CD4-positive, alpha-beta T cell treated with Interleukin-17A for 4 hours (primary cell): ENCODE measurements at regions not wholly inside any gene's neighbourhood (a gene's known extent, or its start where the extent isn't known, plus 50 kb on each side); places are given as distances from the start of the nearest gene placed in this dataset.

Source experiments
- DNase-seq: peaks from one replicate; pipeline ENCODE4 v3.0.0-alpha.2; 2020; ENCODE audit warnings: mixed read lengths

DNA sequence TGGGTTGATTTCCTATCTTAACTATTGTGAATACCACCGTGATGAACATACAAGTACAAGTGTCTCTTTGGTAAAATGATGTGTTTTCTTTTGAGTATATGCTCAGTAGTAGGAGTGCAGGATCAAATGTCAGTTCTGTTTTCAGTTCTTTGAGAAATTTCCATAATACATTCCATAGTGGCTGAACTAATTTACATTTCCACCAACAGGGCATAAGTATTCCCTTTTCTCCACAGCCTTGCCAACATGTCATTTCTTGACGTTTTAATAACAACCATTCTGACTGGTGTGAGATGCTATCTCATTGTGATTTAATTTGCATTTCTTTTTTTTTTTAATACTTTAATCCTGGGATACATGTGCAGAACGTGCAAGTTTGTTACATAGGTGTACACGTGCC is 268.8 kb downstream of the CENPW start:
- DNase-seq = no peak

DNA sequence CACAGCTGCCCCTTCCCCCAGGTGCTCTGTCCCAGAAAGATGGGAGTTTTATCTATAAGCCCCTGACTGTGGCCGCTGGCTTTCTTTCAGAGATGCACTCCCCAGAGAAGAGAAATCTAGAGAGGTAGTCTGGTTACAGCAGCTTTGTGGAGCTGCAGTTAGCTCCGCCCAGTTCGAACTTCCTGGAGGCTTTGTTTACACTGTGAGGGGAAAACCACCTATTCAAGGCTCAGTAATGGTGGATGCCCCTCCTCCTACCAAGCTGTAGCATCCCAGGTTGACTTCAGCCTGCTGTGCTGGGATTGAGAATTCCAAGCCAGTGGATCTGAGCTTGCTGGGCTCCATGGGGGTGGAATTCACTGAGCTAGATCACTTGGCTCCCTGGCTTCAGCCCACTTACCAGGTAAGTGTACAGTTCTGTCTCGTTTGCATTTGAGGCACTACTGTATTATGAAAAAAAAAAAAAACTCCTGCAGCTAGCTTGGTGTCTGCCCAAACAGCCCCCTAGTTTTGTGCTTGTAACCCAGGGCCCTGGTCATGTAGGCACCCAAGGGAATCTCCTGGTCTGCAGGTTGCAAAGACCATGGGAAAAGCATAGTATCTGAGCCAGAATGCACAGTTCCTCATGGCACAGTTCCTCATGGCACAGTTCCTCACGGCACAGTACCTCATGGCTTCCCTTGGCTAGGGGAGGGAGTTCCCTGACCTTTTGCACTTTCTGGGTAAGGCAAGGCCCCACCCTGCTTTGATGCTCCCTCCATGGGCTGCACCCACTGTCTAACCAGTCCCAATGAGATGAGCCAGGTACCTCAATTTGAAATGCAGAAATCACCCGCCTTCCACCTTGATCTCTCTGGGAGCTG is 275.0 kb downstream of the CENPW start:
- DNase-seq = no peak

DNA sequence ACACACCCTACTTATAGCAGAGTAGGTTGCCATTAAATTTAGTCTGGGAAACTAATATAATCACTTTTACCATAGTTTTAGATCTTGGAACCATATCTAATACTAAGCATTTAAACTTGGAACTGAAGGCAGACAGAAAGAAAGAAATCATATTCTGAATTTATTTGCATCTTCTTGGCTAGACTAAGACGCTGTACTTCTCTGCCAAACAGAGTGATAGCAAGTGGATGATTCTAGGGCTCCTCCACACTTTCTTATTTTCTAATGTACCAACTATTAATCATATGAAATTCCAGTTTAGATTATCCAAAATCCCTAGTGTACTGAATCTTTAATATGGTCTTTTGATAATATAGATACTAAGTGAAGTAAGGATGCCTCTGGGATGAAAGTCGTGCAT is 277.0 kb downstream of the CENPW start:
- no peak for DNase-seq

DNA sequence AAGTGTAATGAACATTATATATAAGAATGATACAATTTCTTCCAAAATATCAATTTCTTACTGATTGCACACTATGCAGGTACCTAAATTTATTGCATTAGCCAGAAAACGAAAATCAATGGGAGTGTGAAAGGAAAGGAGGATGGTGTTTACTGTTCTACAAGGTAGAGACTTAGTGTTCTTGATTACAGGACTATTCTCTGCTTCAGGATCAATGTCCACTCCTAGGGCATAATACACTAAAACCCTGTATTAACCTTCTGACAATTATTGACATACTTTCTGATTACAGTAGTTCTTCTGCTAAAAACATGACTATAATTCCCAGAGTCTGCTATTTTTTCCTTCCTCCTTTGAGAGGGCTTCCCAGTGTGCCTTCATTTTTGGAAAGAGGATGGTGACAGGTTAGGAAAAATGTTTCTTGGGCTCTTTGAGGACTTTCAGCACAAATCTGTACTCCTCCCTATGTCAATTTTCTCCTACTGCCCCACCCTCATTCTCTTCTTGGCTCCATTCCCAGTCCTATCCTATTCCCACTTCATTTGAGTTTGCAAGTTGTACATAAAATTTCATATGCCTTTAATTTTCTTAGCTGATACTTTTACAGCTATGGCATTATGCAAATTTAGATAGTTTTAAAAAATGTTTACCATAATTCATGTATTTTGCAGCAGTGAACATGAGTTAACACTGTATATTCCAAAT is 278.9 kb downstream of the CENPW start:
- DNase-seq = no peak

DNA sequence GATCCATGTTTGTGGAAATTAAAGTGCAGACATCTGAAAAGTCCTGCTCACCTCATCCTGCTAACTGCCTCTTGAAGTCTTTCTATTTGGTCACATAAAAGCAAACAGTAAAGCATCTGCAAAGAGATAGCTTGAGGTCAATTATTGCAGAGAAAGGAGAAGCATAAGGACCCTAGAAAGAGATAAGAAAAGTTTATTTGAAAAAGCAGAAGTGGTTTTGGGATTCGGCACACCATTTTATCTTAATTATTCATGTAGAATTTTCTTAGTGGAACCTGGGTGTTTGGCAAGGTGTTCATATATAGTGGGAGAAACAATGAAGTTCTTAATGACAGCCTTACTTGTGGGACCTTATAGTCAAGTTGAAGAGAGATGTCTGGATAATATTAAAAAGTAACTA is 280.8 kb downstream of the CENPW start:
- DNase-seq = no peak

DNA sequence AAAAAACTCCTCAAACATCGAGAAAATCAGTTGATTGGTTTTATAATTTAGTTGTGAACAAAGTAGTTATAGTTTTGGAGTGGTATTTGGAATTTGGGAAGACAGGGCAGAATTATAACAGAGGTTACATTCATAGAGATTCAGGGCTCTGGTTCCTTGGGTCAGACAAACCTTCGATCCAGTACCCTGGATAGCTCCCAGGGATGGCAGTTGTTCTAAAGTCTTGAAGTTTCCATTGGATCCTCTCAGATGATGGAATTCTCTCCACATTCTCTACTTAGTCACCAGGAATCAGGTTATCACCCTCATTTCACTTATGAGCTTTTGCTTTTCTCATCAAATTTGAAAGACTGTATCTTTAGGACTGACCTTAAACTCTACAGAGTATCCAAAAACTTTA is 285.1 kb downstream of the CENPW start:
- DNase-seq = no peak

DNA sequence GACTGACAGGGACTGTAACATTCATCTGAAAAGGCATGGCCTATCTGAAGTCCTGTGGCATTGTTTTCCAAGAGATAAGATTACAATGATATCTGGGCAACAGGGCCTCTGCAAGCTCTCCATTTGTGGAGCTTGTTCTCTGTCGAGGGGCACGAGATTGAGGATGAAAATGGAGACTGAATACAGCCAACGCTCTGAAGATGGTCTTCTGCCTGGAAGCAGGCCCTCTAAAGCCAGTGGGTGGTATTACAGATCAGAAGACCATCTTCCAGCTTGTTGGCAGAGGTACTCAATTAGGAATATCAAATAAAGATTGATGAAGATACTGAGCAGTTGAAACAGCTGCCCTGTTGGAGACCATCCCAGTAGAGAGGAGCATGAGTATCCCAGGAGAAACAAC is 288.2 kb downstream of the CENPW start:
- no peak for DNase-seq

DNA sequence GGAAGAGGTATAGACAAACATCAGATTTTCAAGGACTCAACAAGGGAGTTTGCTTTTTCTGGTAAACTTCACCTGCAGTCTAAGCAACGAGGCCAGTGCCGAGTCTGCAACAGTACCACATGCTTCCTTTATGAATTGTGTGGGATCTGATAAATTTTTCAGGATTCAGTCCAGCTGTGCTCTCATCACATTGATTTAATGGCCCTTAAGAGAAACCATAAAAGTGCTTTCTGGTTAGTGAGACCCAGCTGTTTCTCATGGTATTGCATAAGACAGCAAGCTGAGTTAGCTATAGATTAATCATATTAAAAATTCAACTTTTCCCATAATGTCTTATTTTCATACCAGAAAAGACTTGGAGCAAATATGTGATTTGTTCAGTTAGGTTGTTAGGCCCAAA is 291.4 kb downstream of the CENPW start:
- no peak for DNase-seq

DNA sequence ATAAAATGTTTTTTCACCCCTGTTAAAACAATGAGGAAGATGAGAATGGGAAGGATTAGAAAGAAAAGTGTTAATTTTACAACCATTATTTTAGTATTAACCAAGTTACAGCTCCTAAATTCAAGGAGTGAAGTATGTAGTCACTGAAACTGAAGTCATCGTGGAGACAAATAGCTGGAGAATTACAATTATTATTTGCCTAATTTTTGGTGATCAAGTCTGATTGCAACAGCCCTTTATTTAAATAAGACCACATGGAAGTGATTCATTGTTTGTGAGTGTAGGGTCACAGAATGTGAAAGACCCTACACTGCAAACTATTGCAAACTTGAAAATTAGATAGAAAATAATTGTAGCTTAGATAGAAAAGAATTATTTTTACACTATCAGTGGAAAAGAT is 292.4 kb downstream of the CENPW start:
- DNase-seq = no peak

DNA sequence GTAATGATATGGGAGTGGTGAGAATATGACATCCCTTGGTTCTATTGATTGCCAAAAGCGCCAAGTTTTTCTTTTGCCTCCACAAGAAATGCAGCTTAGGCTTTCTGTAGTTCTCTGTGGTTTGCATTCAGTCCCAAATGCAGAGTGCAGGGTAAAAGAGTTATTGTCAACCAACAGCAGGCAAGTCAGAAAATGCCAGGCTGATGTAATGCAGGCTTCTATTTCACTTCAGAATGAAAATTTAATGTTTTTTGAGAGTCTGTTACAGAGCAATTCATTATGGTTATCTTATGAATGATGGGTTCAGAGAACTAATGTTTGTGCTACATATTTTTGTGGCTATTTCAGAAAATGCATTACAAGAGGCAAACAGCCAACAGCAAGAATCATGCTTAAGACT is 293.5 kb downstream of the CENPW start:
- no peak for DNase-seq

DNA sequence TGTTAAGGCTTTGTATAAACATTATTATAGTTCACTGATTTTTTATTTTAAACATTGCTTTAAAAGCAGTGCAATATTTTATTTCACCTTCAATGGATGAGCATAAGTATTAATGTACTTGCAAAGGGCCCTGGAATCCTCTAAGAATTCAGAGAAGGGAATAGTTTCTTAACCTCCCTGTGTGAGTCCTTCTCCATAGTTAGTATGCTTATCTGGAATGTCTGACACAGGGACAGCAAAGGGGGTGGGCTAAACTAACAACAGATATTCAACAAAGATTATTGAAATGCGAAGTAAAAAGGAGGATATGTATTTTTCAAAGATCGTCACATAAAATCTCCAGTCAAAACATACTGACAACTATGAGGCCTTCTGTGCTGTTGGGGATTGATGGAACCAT is 300.4 kb downstream of the CENPW start:
- no peak for DNase-seq

DNA sequence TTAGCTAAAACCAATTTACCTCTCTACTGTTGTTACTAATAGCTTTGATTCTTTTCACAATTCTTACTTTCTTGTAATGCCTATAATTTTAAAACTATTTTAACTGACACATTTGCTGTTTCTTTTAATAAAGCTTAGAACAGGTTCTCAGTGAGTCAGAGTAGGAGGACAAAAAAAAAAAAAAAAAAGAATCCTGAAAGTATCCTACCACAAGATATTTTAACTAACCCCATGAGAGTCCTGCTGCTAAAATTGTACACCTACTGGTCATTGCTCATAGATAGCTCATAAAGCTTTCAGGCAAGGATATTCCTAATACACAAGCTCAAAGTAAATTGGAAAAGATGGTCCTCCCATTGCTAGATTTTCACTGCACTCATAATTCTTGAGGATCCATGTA is 301.0 kb downstream of the CENPW start:
- no peak for DNase-seq

DNA sequence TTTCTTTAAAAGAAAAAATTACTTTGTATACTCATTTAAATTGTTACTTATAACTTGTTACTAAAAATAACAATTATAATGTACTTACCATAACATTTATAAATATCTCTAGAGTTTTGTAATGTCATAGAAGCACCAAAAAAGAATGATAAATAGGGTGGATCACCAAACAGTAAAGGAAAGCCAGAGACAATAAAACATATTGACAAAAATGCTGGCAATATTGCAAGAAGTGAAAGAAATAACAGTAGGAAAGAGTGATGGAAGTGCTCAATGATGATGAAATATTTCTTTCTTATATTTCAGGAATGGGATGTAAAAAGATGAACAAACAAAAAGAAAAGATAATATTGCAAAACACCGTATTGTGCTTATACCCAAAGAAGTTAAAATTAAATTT is 301.7 kb downstream of the CENPW start:
- no peak for DNase-seq

DNA sequence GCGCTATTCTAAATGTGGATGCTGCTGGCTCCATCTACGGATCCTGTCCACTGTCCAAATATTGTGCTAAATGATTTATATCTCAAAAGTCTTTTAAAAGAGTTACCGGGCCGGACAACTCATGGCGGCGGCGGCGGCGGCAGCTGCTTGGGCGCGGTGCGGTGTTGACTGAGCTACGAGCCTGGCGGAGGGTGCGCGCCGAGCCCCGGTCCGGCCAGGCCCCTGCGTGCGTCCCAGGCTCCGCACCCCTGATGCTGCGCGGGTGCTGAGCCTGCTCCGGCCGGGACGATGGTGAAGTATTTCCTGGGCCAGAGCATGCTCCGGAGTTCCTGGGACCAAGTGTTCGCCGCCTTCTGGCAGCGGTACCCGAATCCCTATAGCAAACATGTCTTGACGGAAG is 303.4 kb downstream of the CENPW start:
- DNase-seq = peak; percentile 5

DNA sequence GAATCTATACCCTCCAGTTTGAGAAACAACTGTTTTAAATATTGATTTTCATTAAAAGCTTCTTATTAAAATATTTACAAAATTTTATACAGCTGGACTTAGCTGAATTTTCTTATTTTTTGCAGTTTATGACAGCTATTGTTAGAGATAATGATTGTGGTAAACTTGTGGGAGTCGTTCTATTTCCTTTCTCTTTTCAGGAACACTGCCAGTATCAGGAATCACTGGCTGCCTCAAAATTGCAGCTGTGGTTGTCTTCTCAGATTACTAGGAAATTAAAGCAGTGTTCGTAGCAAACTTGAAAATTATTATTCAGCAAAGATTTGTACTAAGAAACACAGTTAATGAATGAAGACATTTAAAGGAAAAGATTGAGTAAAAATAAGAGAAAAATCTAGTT is 311.0 kb downstream of the CENPW start:
- DNase-seq = no peak

DNA sequence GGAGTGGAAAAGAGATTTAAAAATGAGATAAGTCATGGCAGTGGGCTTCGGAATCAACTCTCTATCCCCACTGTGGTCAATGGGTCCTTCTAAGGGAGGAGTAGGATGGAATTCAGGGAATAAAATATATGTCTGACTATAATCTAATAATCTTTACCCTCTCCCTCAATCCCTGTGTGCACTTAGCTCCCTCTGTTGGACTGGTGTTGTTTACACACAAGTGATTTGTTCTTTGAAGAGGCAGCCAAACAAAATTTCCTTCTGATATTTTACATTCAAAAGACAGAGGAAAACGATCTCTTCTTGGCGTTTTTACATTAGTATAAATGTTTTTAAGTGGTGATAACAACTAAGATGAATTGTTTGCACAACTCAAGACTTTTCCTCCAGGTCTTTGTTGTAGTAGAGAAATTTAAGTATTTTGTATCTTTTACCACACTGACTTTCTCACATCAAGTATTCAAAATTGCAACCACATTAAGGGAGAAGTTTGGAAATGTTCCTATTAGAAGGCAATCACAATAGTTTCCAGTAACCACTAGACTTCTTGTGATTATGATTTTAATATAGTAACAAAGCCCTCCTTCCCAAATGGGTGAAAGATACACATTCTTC is 317.8 kb downstream of the CENPW start:
- DNase-seq = no peak

DNA sequence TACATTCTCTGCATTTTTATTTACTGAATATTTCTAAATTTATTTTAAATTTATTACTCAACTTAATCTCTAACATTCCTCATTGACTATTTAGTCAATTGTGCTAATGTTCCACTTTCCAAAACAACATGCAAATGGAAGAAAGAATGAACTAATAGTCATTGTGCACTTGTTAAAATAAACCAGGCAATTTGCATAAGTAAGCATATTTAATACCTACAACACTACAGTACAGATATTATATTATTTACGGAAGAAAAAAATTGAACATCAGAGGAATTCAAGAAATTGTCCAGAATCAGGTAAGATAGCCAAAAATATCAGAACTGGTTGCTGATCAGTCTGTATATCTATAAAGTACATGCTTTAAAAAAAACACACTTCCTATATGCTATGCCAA is 320.5 kb downstream of the CENPW start:
- DNase-seq = no peak

DNA sequence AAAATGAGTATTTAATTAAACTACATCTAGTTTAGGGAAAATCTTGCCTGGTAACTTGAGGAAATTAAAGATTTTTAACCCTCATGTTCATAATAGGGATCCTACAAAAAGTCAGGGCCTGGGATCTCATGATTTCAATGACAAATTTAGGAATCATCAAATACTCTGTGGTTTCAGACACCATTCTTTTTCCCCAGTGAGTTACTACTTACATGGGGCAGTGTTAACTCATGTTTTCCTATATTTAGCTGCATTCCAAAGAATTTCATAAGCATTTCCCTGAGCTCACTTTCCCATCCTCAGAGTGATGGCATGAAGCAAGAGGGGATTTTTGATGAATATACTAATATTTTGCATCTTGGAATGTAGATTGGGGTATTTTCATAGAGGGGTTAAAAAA is 321.7 kb downstream of the CENPW start:
- no peak for DNase-seq

DNA sequence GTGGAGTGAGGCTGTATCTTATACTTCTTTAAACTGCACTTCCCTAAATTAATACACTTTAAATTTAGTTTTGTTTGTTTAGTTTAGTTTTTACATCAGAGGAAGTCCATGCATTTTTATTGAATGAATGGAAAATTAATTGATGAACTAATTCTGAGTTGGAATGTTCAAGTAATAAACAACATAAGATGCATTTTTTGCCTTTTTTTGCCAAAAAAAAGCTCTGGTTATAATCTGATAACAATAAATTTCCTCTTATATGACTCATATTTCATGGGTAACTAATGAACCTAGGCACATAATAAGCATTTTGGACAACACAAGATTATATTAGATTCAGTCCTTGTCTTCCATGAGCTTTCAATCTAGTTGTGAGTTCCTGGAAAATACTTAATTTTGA is 323.1 kb downstream of the CENPW start:
- no peak for DNase-seq

DNA sequence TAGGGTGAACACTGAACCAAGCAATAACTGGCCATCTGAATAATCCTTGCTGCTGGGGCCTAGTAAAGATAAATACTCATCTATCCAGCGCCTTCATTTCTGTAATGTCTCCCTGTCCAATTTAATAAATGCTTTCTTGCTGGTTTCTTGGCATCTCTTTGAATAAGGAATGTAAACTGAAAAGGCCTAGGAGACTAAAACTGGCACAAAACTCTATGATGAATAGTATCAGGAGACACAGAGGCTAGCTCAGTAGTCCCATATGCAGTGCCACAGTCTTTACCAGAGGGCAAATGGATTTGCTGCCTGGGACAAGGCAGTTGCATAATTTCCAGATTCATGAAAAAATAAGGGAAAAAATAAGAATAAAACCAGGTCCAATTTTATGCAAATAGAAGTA is 324.4 kb downstream of the CENPW start:
- DNase-seq = no peak

DNA sequence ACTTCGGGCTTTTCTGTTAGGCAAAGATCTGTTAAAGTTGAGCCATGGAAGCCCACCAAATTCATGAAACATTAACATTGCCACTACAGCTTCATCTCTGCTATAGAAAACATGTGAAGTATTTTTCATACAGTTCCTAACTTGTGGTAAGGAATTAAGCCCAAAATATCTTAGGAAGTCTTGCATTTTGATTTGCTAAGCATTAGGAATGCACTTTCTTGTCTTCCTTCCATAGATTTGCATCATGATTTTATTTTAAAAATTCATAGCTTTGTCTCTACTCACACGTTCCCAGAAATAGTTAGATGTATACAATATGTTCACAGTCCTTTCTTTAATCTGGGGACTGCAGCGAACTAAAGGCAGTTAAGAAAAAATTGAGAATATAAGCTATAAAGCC is 325.6 kb downstream of the CENPW start:
- no peak for DNase-seq

DNA sequence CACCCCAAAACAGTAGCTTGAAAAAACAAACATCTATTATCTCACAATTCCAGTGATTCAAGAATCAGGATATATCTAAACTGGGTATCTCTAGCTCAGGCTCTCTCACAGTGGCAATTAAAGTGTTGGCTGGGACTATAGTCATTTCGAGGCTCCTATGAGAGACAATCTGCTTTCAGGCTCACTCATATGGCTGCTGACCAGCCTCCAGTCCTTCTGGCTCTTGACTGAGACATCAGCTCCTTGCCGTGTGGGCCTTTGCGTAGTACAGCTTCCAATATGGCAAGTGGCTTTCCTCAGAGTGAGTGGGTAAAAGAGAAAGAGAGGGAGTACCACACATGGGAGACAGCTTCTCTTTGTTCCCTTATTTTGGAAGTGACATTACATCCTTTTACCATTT is 327.2 kb downstream of the CENPW start:
- DNase-seq = no peak

DNA sequence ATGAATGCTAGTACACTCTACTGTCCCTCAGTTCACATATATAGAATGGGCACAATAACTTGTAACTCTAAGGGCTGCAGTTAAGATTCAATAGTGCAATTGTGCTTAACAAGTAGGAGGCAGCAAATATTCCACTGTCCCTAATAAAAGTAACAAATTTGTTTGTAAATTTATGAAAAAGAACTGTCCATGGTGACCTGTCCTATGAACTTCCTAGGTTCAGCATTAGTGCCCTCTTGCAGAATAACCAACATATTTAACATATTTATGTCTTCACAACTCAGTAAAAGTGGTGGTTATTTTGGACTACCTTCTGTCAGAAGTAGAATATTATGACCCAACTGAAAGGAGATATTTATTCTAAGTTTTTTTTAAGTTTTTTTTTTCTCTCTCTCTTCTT is 327.8 kb downstream of the CENPW start:
- no peak for DNase-seq

DNA sequence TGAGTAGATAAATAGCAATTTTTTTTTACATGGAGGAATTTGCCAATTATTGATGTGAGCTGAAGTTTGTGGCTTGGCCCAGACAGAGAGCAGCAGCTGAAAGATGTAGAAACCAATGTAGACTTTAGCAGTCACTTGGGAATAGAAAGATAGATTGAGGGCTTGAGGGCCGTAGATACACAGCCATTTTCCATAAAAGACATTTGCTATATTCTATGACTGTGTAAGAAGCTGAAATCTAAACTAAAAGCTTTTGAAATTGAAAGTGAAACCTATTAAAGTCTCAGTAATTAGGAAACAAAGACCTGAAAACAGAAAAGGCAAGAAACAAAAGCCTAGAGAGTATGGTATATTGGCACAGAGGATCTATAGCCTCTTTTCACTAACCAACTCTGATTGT is 332.7 kb downstream of the CENPW start:
- no peak for DNase-seq
